ENCODE measurements at regions not wholly inside any gene's neighbourhood (a gene's known extent, or its start where the extent isn't known, plus 50 kb on each side); places are given as distances from the start of the nearest gene placed in this dataset.

DNA sequence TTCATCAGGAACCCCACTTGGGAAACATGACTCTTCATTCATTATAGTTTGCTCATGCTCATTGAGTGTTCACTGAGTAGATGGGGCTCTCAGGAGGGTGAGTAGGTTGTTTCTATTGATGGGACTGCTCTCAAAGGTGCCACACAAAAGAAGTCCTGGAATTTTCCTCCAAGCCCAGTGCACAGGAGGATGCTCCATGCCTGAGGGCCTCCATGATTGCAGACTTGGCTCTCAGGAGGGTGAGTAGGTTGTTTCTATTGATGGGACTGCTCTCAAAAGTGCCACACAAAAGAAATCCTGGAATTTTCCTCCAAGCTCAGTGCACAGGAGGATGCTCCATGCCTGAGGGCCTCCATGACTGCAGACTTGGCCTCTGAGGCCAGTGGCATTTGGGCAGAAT, 108.5 kb downstream of the ZNF674 start:
- FAIRE-seq, result no peak
- in situ Hi-C loops (cut with MboI) (no loop called here), intact Hi-C loops (cut with micrococcal nuclease) (no loop called here)
- H3K4me2 ChIP-seq (ENCODE audit: insufficient read depth, low read length), result no peak overlapping the region
- no peaks in the 10 kb centered on the region for H3K36me3 ChIP-seq (ENCODE audit: control insufficient read depth, insufficient read depth, low read length)
- H3K4me3 ChIP-seq, result no peak overlapping the region
- DNase-seq (ENCODE audit: extremely low read depth in 1 of 4, low spot score in 3 of 4), result no peak
- BruUV-seq (replicated peaks), result no TSS peak
- H4K20me1 ChIP-seq (replicated peaks; ENCODE audit: control insufficient read depth, insufficient read depth, low read length), result no peaks in the 10 kb centered on the region
- no peaks in the 10 kb centered on the region for H3K4me1 ChIP-seq (replicated peaks in 1 of 2; ENCODE audit: control insufficient read depth in 2 of 2, insufficient read depth in 2 of 2, low read length in 2 of 2)
- no peak overlapping the region for H2AFZ ChIP-seq (ENCODE audit: low read depth, low read length)
- H3K9me3 ChIP-seq (replicated peaks; ENCODE audit: control insufficient read depth, insufficient read depth, low read depth, low read length), result no peaks in the 10 kb centered on the region
- ChIA-PET POLR2A (no interaction called here), CTCF (ENCODE audit: low intra/inter-chr PET ratio) (no interaction called here)
- H3K27me3 ChIP-seq (ENCODE audit: control insufficient read depth in 2 of 2, insufficient read depth in 2 of 2, low read length in 2 of 2), result no peaks in the 10 kb centered on the region
- no peaks in the 10 kb centered on the region for H3K79me2 ChIP-seq (ENCODE audit: control insufficient read depth, insufficient read depth, low read length)
- H3K9me1 ChIP-seq (ENCODE audit: control insufficient read depth, insufficient read depth, low read length), result no peaks in the 10 kb centered on the region
- H3K27ac ChIP-seq (ENCODE audit: extremely low read depth, low read depth, low read length), result no peak overlapping the region
- no peak for ATAC-seq
- no peak overlapping the region for H3K9ac ChIP-seq (ENCODE audit: insufficient read depth in 1 of 2, low read depth in 2 of 2, low read length in 2 of 2)
- TF ChIP-seq ZNF133 (CRISPR knock-in tag; IDR thresholded peaks at IDR 0.05), result no peak
- TF ChIP-seq ZKSCAN1 (IDR thresholded peaks at IDR 0.05; ENCODE audit: low read depth, low read length), result no peak
- TF ChIP-seq, protein P1, sequence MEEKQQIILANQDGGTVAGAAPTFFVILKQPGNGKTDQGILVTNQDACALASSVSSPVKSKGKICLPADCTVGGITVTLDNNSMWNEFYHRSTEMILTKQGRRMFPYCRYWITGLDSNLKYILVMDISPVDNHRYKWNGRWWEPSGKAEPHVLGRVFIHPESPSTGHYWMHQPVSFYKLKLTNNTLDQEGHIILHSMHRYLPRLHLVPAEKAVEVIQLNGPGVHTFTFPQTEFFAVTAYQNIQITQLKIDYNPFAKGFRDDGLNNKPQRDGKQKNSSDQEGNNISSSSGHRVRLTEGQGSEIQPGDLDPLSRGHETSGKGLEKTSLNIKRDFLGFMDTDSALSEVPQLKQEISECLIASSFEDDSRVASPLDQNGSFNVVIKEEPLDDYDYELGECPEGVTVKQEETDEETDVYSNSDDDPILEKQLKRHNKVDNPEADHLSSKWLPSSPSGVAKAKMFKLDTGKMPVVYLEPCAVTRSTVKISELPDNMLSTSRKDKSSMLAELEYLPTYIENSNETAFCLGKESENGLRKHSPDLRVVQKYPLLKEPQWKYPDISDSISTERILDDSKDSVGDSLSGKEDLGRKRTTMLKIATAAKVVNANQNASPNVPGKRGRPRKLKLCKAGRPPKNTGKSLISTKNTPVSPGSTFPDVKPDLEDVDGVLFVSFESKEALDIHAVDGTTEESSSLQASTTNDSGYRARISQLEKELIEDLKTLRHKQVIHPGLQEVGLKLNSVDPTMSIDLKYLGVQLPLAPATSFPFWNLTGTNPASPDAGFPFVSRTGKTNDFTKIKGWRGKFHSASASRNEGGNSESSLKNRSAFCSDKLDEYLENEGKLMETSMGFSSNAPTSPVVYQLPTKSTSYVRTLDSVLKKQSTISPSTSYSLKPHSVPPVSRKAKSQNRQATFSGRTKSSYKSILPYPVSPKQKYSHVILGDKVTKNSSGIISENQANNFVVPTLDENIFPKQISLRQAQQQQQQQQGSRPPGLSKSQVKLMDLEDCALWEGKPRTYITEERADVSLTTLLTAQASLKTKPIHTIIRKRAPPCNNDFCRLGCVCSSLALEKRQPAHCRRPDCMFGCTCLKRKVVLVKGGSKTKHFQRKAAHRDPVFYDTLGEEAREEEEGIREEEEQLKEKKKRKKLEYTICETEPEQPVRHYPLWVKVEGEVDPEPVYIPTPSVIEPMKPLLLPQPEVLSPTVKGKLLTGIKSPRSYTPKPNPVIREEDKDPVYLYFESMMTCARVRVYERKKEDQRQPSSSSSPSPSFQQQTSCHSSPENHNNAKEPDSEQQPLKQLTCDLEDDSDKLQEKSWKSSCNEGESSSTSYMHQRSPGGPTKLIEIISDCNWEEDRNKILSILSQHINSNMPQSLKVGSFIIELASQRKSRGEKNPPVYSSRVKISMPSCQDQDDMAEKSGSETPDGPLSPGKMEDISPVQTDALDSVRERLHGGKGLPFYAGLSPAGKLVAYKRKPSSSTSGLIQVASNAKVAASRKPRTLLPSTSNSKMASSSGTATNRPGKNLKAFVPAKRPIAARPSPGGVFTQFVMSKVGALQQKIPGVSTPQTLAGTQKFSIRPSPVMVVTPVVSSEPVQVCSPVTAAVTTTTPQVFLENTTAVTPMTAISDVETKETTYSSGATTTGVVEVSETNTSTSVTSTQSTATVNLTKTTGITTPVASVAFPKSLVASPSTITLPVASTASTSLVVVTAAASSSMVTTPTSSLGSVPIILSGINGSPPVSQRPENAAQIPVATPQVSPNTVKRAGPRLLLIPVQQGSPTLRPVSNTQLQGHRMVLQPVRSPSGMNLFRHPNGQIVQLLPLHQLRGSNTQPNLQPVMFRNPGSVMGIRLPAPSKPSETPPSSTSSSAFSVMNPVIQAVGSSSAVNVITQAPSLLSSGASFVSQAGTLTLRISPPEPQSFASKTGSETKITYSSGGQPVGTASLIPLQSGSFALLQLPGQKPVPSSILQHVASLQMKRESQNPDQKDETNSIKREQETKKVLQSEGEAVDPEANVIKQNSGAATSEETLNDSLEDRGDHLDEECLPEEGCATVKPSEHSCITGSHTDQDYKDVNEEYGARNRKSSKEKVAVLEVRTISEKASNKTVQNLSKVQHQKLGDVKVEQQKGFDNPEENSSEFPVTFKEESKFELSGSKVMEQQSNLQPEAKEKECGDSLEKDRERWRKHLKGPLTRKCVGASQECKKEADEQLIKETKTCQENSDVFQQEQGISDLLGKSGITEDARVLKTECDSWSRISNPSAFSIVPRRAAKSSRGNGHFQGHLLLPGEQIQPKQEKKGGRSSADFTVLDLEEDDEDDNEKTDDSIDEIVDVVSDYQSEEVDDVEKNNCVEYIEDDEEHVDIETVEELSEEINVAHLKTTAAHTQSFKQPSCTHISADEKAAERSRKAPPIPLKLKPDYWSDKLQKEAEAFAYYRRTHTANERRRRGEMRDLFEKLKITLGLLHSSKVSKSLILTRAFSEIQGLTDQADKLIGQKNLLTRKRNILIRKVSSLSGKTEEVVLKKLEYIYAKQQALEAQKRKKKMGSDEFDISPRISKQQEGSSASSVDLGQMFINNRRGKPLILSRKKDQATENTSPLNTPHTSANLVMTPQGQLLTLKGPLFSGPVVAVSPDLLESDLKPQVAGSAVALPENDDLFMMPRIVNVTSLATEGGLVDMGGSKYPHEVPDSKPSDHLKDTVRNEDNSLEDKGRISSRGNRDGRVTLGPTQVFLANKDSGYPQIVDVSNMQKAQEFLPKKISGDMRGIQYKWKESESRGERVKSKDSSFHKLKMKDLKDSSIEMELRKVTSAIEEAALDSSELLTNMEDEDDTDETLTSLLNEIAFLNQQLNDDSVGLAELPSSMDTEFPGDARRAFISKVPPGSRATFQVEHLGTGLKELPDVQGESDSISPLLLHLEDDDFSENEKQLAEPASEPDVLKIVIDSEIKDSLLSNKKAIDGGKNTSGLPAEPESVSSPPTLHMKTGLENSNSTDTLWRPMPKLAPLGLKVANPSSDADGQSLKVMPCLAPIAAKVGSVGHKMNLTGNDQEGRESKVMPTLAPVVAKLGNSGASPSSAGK (IDR thresholded peaks at IDR 0.05), result no peak
- TF ChIP-seq RUNX1 (IDR thresholded peaks at IDR 0.05; ENCODE audit: low read depth), result no peak
- no peak for TF ChIP-seq ZNF77 (CRISPR knock-in tag; IDR thresholded peaks at IDR 0.05)
- TF ChIP-seq, protein P2, sequence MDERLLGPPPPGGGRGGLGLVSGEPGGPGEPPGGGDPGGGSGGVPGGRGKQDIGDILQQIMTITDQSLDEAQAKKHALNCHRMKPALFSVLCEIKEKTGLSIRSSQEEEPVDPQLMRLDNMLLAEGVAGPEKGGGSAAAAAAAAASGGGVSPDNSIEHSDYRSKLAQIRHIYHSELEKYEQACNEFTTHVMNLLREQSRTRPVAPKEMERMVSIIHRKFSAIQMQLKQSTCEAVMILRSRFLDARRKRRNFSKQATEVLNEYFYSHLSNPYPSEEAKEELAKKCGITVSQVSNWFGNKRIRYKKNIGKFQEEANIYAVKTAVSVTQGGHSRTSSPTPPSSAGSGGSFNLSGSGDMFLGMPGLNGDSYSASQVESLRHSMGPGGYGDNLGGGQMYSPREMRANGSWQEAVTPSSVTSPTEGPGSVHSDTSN (CRISPR knock-in tag; IDR thresholded peaks at IDR 0.05; ENCODE audit: low read depth), result no peak
- TF ChIP-seq, protein P2 (tag; conservative IDR thresholded peaks at IDR 0.05; ENCODE audit: low read depth), result no peak
- TF ChIP-seq, protein P3, sequence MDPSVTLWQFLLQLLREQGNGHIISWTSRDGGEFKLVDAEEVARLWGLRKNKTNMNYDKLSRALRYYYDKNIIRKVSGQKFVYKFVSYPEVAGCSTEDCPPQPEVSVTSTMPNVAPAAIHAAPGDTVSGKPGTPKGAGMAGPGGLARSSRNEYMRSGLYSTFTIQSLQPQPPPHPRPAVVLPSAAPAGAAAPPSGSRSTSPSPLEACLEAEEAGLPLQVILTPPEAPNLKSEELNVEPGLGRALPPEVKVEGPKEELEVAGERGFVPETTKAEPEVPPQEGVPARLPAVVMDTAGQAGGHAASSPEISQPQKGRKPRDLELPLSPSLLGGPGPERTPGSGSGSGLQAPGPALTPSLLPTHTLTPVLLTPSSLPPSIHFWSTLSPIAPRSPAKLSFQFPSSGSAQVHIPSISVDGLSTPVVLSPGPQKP (CRISPR knock-in tag; IDR thresholded peaks at IDR 0.05), result no peak
- no peak for TF ChIP-seq GTF2A2 (tag; IDR thresholded peaks at IDR 0.05)
- no peak for TF ChIP-seq ARNT (IDR thresholded peaks at IDR 0.05)
